ENCODE measurements at regions not wholly inside any gene's neighbourhood (a gene's known extent, or its start where the extent isn't known, plus 50 kb on each side); places are given as distances from the start of the nearest gene placed in this dataset.

GRCh38 chr3:177883091-177883490 lies 653.1 kb upstream of the KCNMB2 start:
- TF ChIP-seq CTCF (IDR thresholded peaks at IDR 0.05) = no peak
- no peak for TF ChIP-seq EP300 (IDR thresholded peaks at IDR 0.05)
- TF ChIP-seq POLR2A (IDR thresholded peaks at IDR 0.05) = no peak
- no peak for TF ChIP-seq POLR2AphosphoS5 (IDR thresholded peaks at IDR 0.05)
